H9 (cell line): ENCODE measurements at regions not wholly inside any gene's neighbourhood (a gene's known extent, or its start where the extent isn't known, plus 50 kb on each side); places are given as distances from the start of the nearest gene placed in this dataset.

Experiments
- DNase-seq: peaks from one replicate; pipeline ENCODE4 v3.0.0-alpha.2; 2017
- H2AFZ ChIP-seq: one replicate; pipeline ENCODE4 v1.6.1; 2013; ENCODE audit warnings: mild to moderate bottlenecking, low read length, control low read depth, moderate library complexity
- H2AK5ac ChIP-seq: 2 replicates; pipeline ENCODE4 v1.6.1; 2013; ENCODE audit warnings: low read length, control low read depth, mixed read lengths; ENCODE audit not compliant: insufficient read length
- H2BK120ac ChIP-seq: one replicate; pipeline ENCODE4 v1.6.1; 2013; ENCODE audit warnings: low read depth, mild to moderate bottlenecking, low read length, control low read depth, inconsistent platforms; ENCODE audit not compliant: poor library complexity, severe bottlenecking
- H2BK12ac ChIP-seq: 2 replicates; pipeline ENCODE4 v1.6.1; 2013; ENCODE audit warnings: low read length, control low read depth, mixed read lengths, low read depth; ENCODE audit not compliant: insufficient read length
- H2BK15ac ChIP-seq: 2 replicates; pipeline ENCODE4 v1.6.1; 2013; ENCODE audit warnings: low read depth, low read length, control low read depth
- H2BK20ac ChIP-seq: one replicate; pipeline ENCODE4 v1.6.1; 2013; ENCODE audit warnings: low read depth, mild to moderate bottlenecking, low read length, control low read depth, inconsistent platforms; ENCODE audit not compliant: poor library complexity, severe bottlenecking
- H2BK5ac ChIP-seq: 2 replicates; pipeline ENCODE4 v1.6.1; 2013; ENCODE audit warnings: low read length, control low read depth, mixed read lengths; ENCODE audit not compliant: insufficient read length
- H3K14ac ChIP-seq: 2 replicates; pipeline ENCODE4 v1.6.1; 2013; ENCODE audit warnings: low read length, control low read depth; ENCODE audit not compliant: insufficient read depth
- H3K18ac ChIP-seq: 2 replicates; pipeline ENCODE4 v1.6.1; 2013; ENCODE audit warnings: low read depth, mild to moderate bottlenecking, mixed read lengths, low read length, control low read depth; ENCODE audit not compliant: insufficient read length
- H3K23ac ChIP-seq: 2 replicates; pipeline ENCODE4 v1.6.1; 2013; ENCODE audit warnings: low read length, control low read depth, mixed read lengths, low read depth; ENCODE audit not compliant: insufficient read length
- H3K23me2 ChIP-seq: 2 replicates; pipeline ENCODE4 v1.6.1; 2013; ENCODE audit warnings: low read depth, mild to moderate bottlenecking, mixed read lengths, low read length, control low read depth; ENCODE audit not compliant: insufficient read length, poor library complexity, severe bottlenecking
- H3K27ac ChIP-seq: 2 replicates; pipeline ENCODE4 v1.5.1; 2013; ENCODE audit warnings: low read length, control low read depth, mixed read lengths, low read depth; ENCODE audit not compliant: insufficient read length
- H3K27me3 ChIP-seq: 2 replicates; pipeline ENCODE4 v1.6.1; 2013; ENCODE audit warnings: low read length, control low read depth, inconsistent platforms; ENCODE audit not compliant: insufficient read depth
- H3K4ac ChIP-seq: 2 replicates; pipeline ENCODE4 v1.6.1; 2013; ENCODE audit warnings: low read depth, mild to moderate bottlenecking, control low read depth, inconsistent platforms, low read length, moderate library complexity
- H3K4me1 ChIP-seq: 2 replicates; pipeline ENCODE4 v1.6.1; 2013; ENCODE audit warnings: low read length, control low read depth, inconsistent platforms; ENCODE audit not compliant: insufficient read depth
- H3K4me2 ChIP-seq: 2 replicates; pipeline ENCODE4 v1.6.1; 2013; ENCODE audit warnings: low read length, control low read depth, mixed read lengths; ENCODE audit not compliant: insufficient read length, insufficient read depth
- H3K56ac ChIP-seq: 2 replicates; pipeline ENCODE4 v1.6.1; 2013; ENCODE audit warnings: low read depth, mild to moderate bottlenecking, mixed read lengths, low read length, control low read depth; ENCODE audit not compliant: insufficient read length
- H3K79me1 ChIP-seq: 2 replicates; pipeline ENCODE4 v1.6.1; 2013; ENCODE audit warnings: low read depth, mild to moderate bottlenecking, moderate library complexity, low read length, control low read depth, inconsistent platforms; ENCODE audit not compliant: insufficient read depth, poor library complexity, severe bottlenecking
- H3K79me2 ChIP-seq: 2 replicates; pipeline ENCODE4 v1.6.1; 2013; ENCODE audit warnings: low read length, control low read depth, inconsistent platforms; ENCODE audit not compliant: insufficient read depth
- H3K9ac ChIP-seq: 2 replicates; pipeline ENCODE4 v1.6.1; 2013; ENCODE audit warnings: low read length, control low read depth, mixed read lengths; ENCODE audit not compliant: insufficient read length; ENCODE audit errors: extremely low read depth
- H3K9me3 ChIP-seq: one replicate; pipeline ENCODE4 v1.6.1; 2013; ENCODE audit warnings: low read depth, low read length, inconsistent platforms; ENCODE audit not compliant: control insufficient read depth
- H3T11ph ChIP-seq: one replicate; pipeline ENCODE4 v1.6.1; 2013; ENCODE audit warnings: mild to moderate bottlenecking, low read length, control low read depth, inconsistent platforms
- H4K20me1 ChIP-seq: one replicate; pipeline ENCODE4 v1.6.1; 2013; ENCODE audit not compliant: control insufficient read depth, insufficient read length, insufficient read depth
- H4K5ac ChIP-seq: 2 replicates; pipeline ENCODE4 v1.6.1; 2013; ENCODE audit warnings: low read depth, mild to moderate bottlenecking, mixed read lengths, low read length, control low read depth; ENCODE audit not compliant: insufficient read length
- H4K8ac ChIP-seq: replicated peaks from 2 replicates; pipeline ENCODE4 v1.6.1; 2013; ENCODE audit warnings: low read length, control low read depth, mixed read lengths, low read depth; ENCODE audit not compliant: insufficient read length
- H4K91ac ChIP-seq: 2 replicates; pipeline ENCODE4 v1.6.1; 2013; ENCODE audit warnings: low read depth, mild to moderate bottlenecking, moderate library complexity, mixed read lengths, low read length, control low read depth; ENCODE audit not compliant: insufficient read length
- H3K27ac Mint-ChIP-seq, 3 experiments: 2 replicates in 2 of 3; 3 replicates in 1 of 3; pipeline ENCODE4 v1.8.0; 2020 to 2021; ENCODE audit warnings: mixed read lengths in 3 of 3, mild to moderate bottlenecking in 1 of 3, moderate library complexity in 1 of 3
- H3K27me3 Mint-ChIP-seq: 2 replicates; pipeline ENCODE4 v1.8.0; 2021; ENCODE audit warnings: low read depth, mild to moderate bottlenecking, moderate library complexity, mixed read lengths
- H3K36me3 Mint-ChIP-seq, 3 experiments: 2 replicates in 2 of 3; 3 replicates in 1 of 3; pipeline ENCODE4 v1.8.0; 2020 to 2021; ENCODE audit warnings: low read depth in 3 of 3, mixed read lengths in 3 of 3; ENCODE audit not compliant: insufficient read depth in 1 of 3
- H3K4me1 Mint-ChIP-seq, 2 experiments: 2 replicates each; pipeline ENCODE4 v1.8.0; 2020; ENCODE audit warnings: mixed read lengths in 2 of 2
- H3K4me3 Mint-ChIP-seq, 2 experiments: 2 replicates in 1 of 2; 3 replicates in 1 of 2; pipeline ENCODE4 v1.8.0; 2020 to 2021; ENCODE audit warnings: mild to moderate bottlenecking in 2 of 2, mixed read lengths in 2 of 2, moderate library complexity in 1 of 2
- H3K9me3 Mint-ChIP-seq, 2 experiments: 2 replicates in 1 of 2; 3 replicates in 1 of 2; pipeline ENCODE4 v1.8.0; 2020; ENCODE audit warnings: mild to moderate bottlenecking in 2 of 2, mixed read lengths in 2 of 2, moderate library complexity in 1 of 2
- CTCF ChIP-seq: fragments of 200-600 bp; sonication (generic); conservative IDR thresholded peaks from 3 replicates; pipeline ENCODE4 v1.8.0; 2021; ENCODE audit warnings: antibody characterized with exemption, mild to moderate bottlenecking
- WGBS: extraction: QIAGEN DNeasy Blood & Tissue Kit; methylation state at CpG from one replicate; pipeline ENCODE4 v1.1.7; 2013; ENCODE audit warnings: missing lambda C conversion rate, low lambda C conversion rate, mixed read lengths; ENCODE audit not compliant: insufficient read length; ENCODE audit errors: extremely low coverage; 5-methylcytosine and 5-hydroxymethylcytosine counted together

GRCh38 chr10:117936566-117936965 lies 110.2 kb downstream of the RAB11FIP2 start:
- H3K4me1 Mint-ChIP-seq = peaks cover 22 to 25% of the 10 kb centered on the region in 2 experiments
- Histone ChIP-seq H3K79me2 (no peaks in the 10 kb centered on the region), H2BK20ac (no peak overlapping the region), H3K9me3 (no peaks in the 10 kb centered on the region), H3K23me2 (no peaks in the 10 kb centered on the region), H3K27ac (no peak overlapping the region), H3T11ph (no peak overlapping the region), H4K5ac (no peak overlapping the region), H3K9ac (no peak overlapping the region), H3K56ac (no peak overlapping the region), H2BK15ac (no peak overlapping the region), H3K4me2 (no peak overlapping the region), H3K18ac (no peak overlapping the region), H3K23ac (no peak overlapping the region), H4K8ac (no peak overlapping the region), H3K27me3 (no peaks in the 10 kb centered on the region), H3K79me1 (no peaks in the 10 kb centered on the region), H4K20me1 (no peaks in the 10 kb centered on the region), H2AFZ (no peak overlapping the region), H3K4me1 (peaks cover 5% of the 10 kb centered on the region; the same call in 1 of the 2 replicates), H3K14ac (no peak overlapping the region), H2BK120ac (no peak overlapping the region), H2AK5ac (no peak overlapping the region), H2BK12ac (no peak overlapping the region), H2BK5ac (no peak overlapping the region), H4K91ac (no peak overlapping the region), H3K4ac (no peak overlapping the region)
- no peaks in the 10 kb centered on the region for H3K36me3 Mint-ChIP-seq
- no CpG with 5 or more reads among the region's 4 CpGs for WGBS
- peaks cover 3% of the 10 kb centered on the region; the same call in 1 of the 2 replicates for H3K27me3 Mint-ChIP-seq
- no peak for DNase-seq
- H3K4me3 Mint-ChIP-seq = no peak overlapping the region
- no peak for TF ChIP-seq CTCF
- H3K9me3 Mint-ChIP-seq = no peaks in the 10 kb centered on the region
- H3K27ac Mint-ChIP-seq = no peak overlapping the region
